HUES48 (cell line): ENCODE measurements at regions not wholly inside any gene's neighbourhood (a gene's known extent, or its start where the extent isn't known, plus 50 kb on each side); places are given as distances from the start of the nearest gene placed in this dataset.
"Not testable (repeated sequence)": the region's sequence is repeated elsewhere in the genome, so short reads cannot be mapped to it uniquely, and the experiment has no call there.

ENCODE experiments used
- H3K27ac ChIP-seq: one replicate; pipeline ENCODE4 v1.7.0; 2013; ENCODE audit warnings: low read depth, low read length, inconsistent platforms
- H3K27me3 ChIP-seq: 2 replicates; pipeline ENCODE4 v1.6.1; 2013; ENCODE audit warnings: mild to moderate bottlenecking, low read length; ENCODE audit not compliant: control insufficient read depth, insufficient read depth
- H3K36me3 ChIP-seq: 2 replicates; pipeline ENCODE4 v1.6.1; 2013; ENCODE audit warnings: low read length; ENCODE audit not compliant: control insufficient read depth, insufficient read depth
- H3K4me1 ChIP-seq: 2 replicates; pipeline ENCODE4 v1.6.1; 2013; ENCODE audit warnings: mild to moderate bottlenecking, low read length; ENCODE audit not compliant: control insufficient read depth, insufficient read depth
- H3K4me3 ChIP-seq: 2 replicates; pipeline ENCODE4 v1.5.1; 2013; ENCODE audit warnings: mild to moderate bottlenecking, low read depth, low read length
- H3K9ac ChIP-seq: 2 replicates; pipeline ENCODE4 v1.6.1; 2013; ENCODE audit warnings: mild to moderate bottlenecking, low read depth, low read length, moderate library complexity
- H3K9me3 ChIP-seq: 2 replicates; pipeline ENCODE4 v1.6.1; 2013; ENCODE audit warnings: low read length; ENCODE audit not compliant: control insufficient read depth, insufficient read depth

DNA sequence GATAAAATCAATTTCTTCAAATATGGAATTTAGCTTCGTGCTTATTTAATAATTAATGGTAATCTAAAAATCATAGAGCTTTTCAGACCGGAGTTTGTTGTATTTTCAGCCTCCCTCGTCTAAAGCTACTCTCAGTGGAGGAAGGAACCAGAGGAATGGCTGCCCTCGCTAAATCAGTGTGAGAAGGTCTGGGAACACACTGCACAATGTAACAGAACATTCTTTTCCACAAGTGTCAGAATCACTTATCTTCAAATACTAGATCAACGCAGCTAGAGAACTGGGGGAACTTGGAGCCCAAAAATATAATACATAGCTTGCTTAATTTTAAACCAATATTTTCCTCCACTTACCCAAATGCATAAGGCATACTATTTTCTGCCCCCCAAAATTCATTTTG, 148.5 kb downstream of the MTERF1 start:
- Histone ChIP-seq H3K27ac (no peak overlapping the region), H3K9ac (no peak overlapping the region), H3K4me3 (no peak overlapping the region), H3K36me3 (no peaks in the 10 kb centered on the region), H3K9me3 (no peaks in the 10 kb centered on the region; the same call in 1 of the 2 replicates), H3K27me3 (no peaks in the 10 kb centered on the region), H3K4me1 (no peaks in the 10 kb centered on the region)

DNA sequence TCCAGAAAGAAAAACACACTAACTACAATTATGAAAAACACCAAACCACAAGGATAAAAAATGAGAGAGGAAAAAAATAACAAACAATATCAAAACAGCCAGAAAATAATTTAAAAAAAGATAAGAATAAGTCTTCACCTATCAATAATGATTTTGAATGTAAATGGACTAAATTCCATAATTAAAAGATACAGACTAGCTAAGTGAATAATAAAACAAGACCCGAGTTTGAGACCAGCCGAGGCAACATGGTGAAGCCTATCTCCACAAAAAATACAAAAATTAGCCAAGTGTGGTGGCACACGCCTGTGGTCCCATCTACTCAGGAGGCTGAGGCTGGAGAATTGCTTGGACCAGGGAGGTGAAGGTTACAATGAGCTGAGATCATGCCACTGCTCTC, 131.1 kb downstream of the MTERF1 start:
- Histone ChIP-seq H3K4me1 (no peaks in the 10 kb centered on the region), H3K27me3 (no peaks in the 10 kb centered on the region), H3K4me3 (no peak overlapping the region), H3K9me3 (no peaks in the 10 kb centered on the region), H3K36me3 (no peaks in the 10 kb centered on the region), H3K27ac (no peak overlapping the region), H3K9ac (no peak overlapping the region)

DNA sequence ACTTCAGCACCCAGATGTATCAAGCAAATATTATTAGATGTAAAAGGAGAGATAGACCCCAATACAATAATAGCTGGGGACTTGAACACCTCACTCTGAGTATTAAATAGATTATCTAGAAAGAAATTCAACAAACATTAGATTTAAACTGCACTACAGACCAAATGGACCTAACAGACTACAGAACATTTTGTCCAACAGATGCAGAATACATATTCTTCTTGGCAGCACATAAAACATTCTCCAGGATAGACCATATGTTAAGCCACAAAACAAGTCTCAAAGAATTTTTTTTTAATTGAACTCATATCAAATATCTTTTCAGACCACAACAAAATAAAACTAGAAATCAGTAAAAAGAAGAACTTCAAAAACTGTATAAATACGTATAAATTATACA, 130.4 kb downstream of the MTERF1 start:
- Histone ChIP-seq H3K27me3 (no peaks in the 10 kb centered on the region), H3K27ac (no peak overlapping the region), H3K4me3 (no peak overlapping the region), H3K4me1 (no peaks in the 10 kb centered on the region), H3K9me3 (no peaks in the 10 kb centered on the region), H3K36me3 (no peaks in the 10 kb centered on the region), H3K9ac (no peak overlapping the region)

DNA sequence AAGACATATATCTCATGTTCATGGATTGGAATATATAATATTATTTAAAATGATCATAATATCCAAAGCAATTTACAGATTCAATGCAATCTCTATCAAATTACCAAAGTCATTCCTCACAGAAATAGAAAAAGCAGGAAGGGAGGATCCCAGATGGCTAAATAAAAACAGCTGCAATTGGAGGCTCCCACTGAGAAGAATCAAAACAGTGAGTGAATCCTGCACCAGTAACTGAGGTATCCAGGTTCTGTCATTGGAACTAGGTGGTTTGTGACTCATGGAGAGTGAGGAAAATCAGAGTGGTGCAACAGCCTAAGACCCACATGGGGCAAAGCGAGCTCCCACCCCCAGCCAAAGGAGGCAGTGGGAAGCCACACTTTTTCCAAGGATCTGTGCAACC, 128.4 kb downstream of the MTERF1 start:
- no peak overlapping the region for H3K9ac ChIP-seq

DNA sequence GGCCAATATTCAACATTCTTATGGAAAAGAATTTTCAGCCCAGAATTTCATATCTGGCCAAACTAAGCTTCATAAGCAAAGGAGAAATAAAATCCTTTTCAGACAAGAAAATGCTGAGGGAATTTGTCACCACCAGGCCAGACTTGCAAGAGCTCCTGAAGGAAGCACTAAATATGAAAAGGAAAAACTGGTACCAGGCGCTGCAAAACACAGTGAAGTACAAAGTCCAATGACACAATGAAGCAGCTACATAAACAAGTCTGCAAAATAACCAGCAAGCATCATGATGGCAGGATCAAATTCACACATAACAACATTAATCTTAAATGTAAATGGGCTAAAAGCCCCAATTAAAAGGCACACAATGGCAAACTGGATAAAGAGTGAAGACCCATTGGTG, 126.2 kb downstream of the MTERF1 start:
- H3K9me3 ChIP-seq, H3K9ac ChIP-seq, H3K4me3 ChIP-seq, H3K27me3 ChIP-seq, H3K27ac ChIP-seq, H3K4me1 ChIP-seq, H3K36me3 ChIP-seq: not testable (repeated sequence)

More for the DNA sequence above, 128.4 kb downstream of the MTERF1 start:
- no peaks in the 10 kb centered on the region for H3K9me3 ChIP-seq
- no peaks in the 10 kb centered on the region for H3K4me1 ChIP-seq
- no peak overlapping the region for H3K27ac ChIP-seq
- no peaks in the 10 kb centered on the region for H3K27me3 ChIP-seq
- no peaks in the 10 kb centered on the region for H3K36me3 ChIP-seq
- no peak overlapping the region for H3K4me3 ChIP-seq

DNA sequence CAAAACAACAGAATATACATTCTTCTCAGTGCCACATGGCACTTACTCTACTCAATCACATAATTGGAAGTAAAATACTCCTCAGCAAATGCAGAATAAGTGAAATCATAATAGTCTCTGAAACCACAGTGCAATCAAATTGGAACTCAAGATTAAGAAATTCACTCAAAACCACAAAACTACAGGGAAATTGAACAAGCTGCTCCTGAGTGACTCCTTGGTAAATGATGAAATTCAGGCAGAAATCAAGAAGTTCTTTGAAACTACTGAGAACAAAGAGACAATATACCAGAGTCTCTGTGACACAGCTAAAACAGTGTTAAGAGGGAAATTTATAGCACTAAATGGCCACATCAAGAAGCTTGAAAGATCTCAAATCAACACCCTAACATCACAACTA, 125.4 kb downstream of the MTERF1 start:
- H3K27ac ChIP-seq, H3K27me3 ChIP-seq, H3K4me3 ChIP-seq, H3K36me3 ChIP-seq, H3K9ac ChIP-seq, H3K4me1 ChIP-seq, H3K9me3 ChIP-seq: not testable (repeated sequence)

DNA sequence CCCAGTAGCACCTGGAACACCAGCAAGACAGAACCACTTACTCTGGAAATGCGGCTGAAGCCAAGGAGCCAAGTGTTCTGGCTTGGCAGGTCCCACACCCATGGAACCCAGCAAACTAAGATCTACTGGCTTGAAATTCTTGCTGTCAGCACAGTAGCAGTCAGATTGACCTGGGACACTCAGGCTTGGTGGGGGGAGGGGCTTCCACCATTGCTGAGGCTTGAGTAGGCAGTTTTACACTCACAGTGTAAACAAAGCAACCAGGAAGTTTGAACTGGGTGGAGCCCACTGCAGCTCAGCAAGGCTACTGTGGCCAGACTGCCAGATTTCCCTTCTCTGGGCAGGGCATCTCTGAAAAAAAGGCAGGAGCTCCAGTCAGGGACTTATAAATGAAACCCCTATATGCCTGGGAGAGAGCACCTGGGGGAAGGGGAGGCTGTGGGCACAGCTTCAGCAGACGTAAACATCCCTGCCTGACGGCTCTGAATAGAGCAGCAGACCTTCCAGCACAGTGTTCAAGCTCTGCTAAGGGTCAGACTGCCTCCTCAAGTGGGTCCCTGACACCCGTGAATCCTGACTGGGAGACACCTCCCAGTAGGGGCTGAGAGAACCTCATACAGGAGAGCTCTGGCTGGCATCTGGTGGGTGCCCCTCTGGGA, 121.2 kb downstream of the MTERF1 start:
- Histone ChIP-seq H3K27me3 (no peaks in the 10 kb centered on the region), H3K27ac (no peak overlapping the region)

DNA sequence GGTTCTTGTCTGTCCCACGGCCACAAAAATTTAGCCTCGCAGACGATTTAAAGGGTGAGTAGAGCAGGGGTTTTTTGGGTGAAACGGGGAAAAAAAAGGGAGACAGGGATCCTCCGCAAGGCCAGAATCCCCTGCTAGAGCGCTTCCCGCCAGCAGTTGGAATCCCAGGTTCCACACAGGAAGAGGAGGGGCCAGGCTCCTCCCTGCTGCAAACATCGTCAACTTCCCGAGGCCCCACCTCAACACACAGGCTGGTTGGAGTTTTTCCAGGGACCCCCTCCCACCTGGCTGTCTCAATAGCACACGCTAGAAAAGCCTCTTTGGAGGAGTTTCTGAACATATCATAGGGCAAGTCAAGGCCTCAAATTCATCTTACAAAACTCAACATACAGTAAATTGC, 112.7 kb downstream of the MTERF1 start:
- Histone ChIP-seq H3K4me1 (no peaks in the 10 kb centered on the region), H3K36me3 (no peaks in the 10 kb centered on the region), H3K9ac (no peak overlapping the region), H3K27ac (no peak overlapping the region), H3K4me3 (no peak overlapping the region), H3K27me3 (no peaks in the 10 kb centered on the region), H3K9me3 (no peaks in the 10 kb centered on the region)

More for the DNA sequence above, 121.2 kb downstream of the MTERF1 start:
- Histone ChIP-seq H3K4me3 (no peak overlapping the region), H3K9ac (no peak overlapping the region), H3K9me3 (no peaks in the 10 kb centered on the region; the same call in 1 of the 2 replicates), H3K36me3 (no peaks in the 10 kb centered on the region), H3K4me1 (peaks cover 3% of the 10 kb centered on the region; the same call in 1 of the 2 replicates)

DNA sequence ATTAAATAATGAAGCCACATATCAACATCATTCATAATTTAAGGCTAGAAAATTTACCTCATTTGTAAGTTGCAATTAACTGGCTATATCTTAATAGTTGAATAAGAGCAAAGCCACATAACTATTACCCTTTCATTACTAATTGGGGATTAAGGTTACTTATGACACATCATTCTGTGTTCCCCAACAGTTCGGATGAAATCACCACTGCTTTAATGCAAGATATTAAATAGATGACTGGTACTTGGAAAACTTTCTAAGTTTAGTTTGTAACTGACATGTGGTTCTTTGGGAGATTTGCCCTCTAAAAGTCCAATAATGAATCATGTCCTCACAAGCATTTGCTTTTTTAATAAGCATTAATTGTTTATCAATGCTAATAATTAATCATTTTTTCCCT, 109.1 kb downstream of the MTERF1 start:
- no peak overlapping the region for H3K4me3 ChIP-seq
- H3K4me1 ChIP-seq = no peaks in the 10 kb centered on the region
- H3K36me3 ChIP-seq = no peaks in the 10 kb centered on the region
- no peak overlapping the region for H3K9ac ChIP-seq
- no peaks in the 10 kb centered on the region for H3K27me3 ChIP-seq
- no peaks in the 10 kb centered on the region for H3K9me3 ChIP-seq
- no peak overlapping the region for H3K27ac ChIP-seq

DNA sequence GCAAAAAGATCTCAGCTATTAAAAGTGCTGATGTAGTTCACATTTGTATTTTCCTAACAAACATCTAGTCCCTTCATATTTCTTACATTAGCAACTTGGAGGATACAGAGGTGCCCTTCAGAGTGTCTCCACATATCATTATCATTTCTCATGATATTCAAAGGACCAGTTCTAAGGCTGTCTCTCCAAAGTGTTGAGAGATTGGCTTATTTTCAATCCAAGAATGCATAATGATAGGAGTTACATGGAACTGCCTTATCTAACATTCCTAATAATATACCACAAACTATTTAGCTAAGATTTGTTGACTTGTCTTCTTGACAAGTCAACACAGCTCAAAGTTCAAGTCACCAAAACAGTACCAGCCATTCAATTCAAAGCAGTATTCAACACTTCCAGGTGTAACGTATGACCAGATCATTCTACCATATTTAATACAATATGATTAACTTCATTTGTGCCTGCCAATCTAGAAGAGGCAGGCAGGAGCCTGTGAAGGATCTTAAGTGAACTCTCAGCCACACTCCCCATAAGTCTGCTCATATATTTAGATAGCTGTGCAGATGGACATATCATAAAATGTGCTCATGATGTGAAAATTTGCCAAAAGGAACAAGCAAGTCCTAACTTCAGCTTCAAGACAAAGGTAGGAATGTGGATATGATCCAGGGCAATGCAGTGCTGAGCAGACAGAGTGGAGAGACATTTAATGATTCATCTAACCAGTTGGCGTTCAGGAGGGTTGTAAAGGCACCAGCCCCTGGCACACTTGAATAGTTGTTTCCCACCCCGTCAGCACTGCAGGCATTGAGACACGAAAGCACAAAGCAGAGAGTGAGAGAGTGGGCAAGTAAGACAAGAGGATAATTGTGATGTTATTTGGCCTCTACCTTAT, 108.3 kb downstream of the MTERF1 start:
- H3K27ac ChIP-seq = no peak overlapping the region
- H3K4me3 ChIP-seq = no peak overlapping the region

DNA sequence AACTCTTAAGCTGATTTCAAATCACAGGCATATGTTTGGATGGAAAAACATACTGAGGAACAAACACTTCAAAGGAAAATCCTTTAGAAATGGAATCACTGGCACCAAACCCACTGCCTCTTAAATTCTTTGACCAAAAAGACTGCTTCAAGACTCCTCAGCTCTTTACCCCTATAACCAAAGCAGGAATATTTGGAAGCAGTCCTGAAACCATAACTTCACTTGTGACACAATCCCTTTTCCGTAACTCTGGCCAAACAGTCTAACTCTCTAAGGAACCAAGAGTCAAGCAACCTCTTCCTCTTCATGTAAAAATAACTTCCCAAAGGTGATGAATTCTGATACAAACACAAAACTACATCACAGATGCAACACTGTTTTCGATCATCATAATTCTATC, 104.3 kb downstream of the MTERF1 start:
- no peak overlapping the region for H3K27ac ChIP-seq
- no peak overlapping the region for H3K4me3 ChIP-seq
- no peaks in the 10 kb centered on the region for H3K27me3 ChIP-seq
- H3K9me3 ChIP-seq = no peaks in the 10 kb centered on the region
- no peak overlapping the region for H3K9ac ChIP-seq
- no peaks in the 10 kb centered on the region for H3K36me3 ChIP-seq
- H3K4me1 ChIP-seq = no peaks in the 10 kb centered on the region; the same call in 1 of the 2 replicates

More for the DNA sequence above, 108.3 kb downstream of the MTERF1 start:
- H3K9ac ChIP-seq = no peak overlapping the region
- no peaks in the 10 kb centered on the region for H3K27me3 ChIP-seq
- H3K9me3 ChIP-seq = no peaks in the 10 kb centered on the region
- no peaks in the 10 kb centered on the region for H3K4me1 ChIP-seq
- H3K36me3 ChIP-seq = no peaks in the 10 kb centered on the region
